Liver (tissue), 8 donors: ENCODE measurements at regions not wholly inside any gene's neighbourhood (a gene's known extent, or its start where the extent isn't known, plus 50 kb on each side); places are given as distances from the start of the nearest gene placed in this dataset.

Experiments used
- DNase-seq: peaks from one replicate; pipeline ENCODE4 v3.0.0-alpha.2; 2017; ENCODE audit warnings: low spot score
- H3K27ac ChIP-seq, 2 donors: one replicate each; pipeline ENCODE4 v1.7.0; 2013; ENCODE audit warnings: inconsistent platforms in 2 of 2, low read length in 2 of 2, control low read depth in 1 of 2, low read depth in 1 of 2, mild to moderate bottlenecking in 1 of 2
- H3K27me3 ChIP-seq, 4 donors: one replicate each; pipeline versions ENCODE4 v1.6.1 to v1.7.0; 2013; ENCODE audit warnings: low read length in 3 of 4, inconsistent platforms in 1 of 4, mild to moderate bottlenecking in 1 of 4, moderate library complexity in 1 of 4; ENCODE audit not compliant: control insufficient read depth in 4 of 4, insufficient read depth in 4 of 4
- H3K36me3 ChIP-seq, 4 donors: one replicate each; pipeline versions ENCODE4 v1.6.1 to v1.7.0; 2013; ENCODE audit warnings: low read length in 3 of 4, mild to moderate bottlenecking in 3 of 4, low read depth in 1 of 4, moderate library complexity in 1 of 4; ENCODE audit not compliant: control insufficient read depth in 4 of 4, insufficient read depth in 3 of 4
- H3K4me1 ChIP-seq, 4 donors: one replicate each; pipeline versions ENCODE4 v1.6.1 to v1.7.0; 2013; ENCODE audit warnings: low read length in 3 of 4, mild to moderate bottlenecking in 3 of 4, moderate library complexity in 1 of 4; ENCODE audit not compliant: control insufficient read depth in 4 of 4, insufficient read depth in 4 of 4
- H3K4me3 ChIP-seq, 3 donors: one replicate each; pipeline versions ENCODE4 v1.6.1 to v1.7.0; 2013; ENCODE audit warnings: low read length in 3 of 3, control low read depth in 1 of 3, low read depth in 1 of 3, mild to moderate bottlenecking in 1 of 3
- H3K9ac ChIP-seq, 2 donors: one replicate each; pipeline ENCODE4 v1.7.0; 2013; ENCODE audit warnings: low read length in 2 of 2, mild to moderate bottlenecking in 2 of 2, moderate library complexity in 2 of 2, control low read depth in 1 of 2, low read depth in 1 of 2
- H3K9me3 ChIP-seq, 4 donors: one replicate each; pipeline versions ENCODE4 v1.6.1 to v1.7.0; 2013; ENCODE audit warnings: low read length in 3 of 4; ENCODE audit not compliant: control insufficient read depth in 4 of 4
- ATF3 ChIP-seq: IDR thresholded peaks from 2 replicates; pipeline ENCODE4 v1.6.1; 2016; ENCODE audit warnings: antibody characterized with exemption
- CTCF ChIP-seq: fragments of 150-350 bp; IDR thresholded peaks from 2 replicates; pipeline ENCODE4 v1.5.1; 2017; ENCODE audit warnings: improper control_type of control experiment, low read depth, low read length; ENCODE audit not compliant: missing input control
- EGR1 ChIP-seq, 2 donors: IDR thresholded peaks; 2 replicates each; pipeline ENCODE4 v1.6.1; 2016 to 2018; ENCODE audit warnings: antibody characterized with exemption in 2 of 2, low read depth in 2 of 2
- FOXA1 ChIP-seq: IDR thresholded peaks from 2 replicates; pipeline ENCODE4 v1.6.1; 2016; ENCODE audit warnings: antibody characterized with exemption
- FOXA2 ChIP-seq: IDR thresholded peaks from 2 replicates; pipeline ENCODE4 v1.6.1; 2016; ENCODE audit warnings: antibody characterized with exemption
- GABPA ChIP-seq, 2 donors: IDR thresholded peaks in 1 of 2; conservative IDR thresholded peaks in 1 of 2; 2 replicates each; pipeline ENCODE4 v1.6.1; 2016; ENCODE audit warnings: antibody characterized with exemption in 2 of 2, mild to moderate bottlenecking in 1 of 2, moderate library complexity in 1 of 2
- HNF4A ChIP-seq, 2 donors: conservative IDR thresholded peaks; 2 replicates each; pipeline ENCODE4 v1.6.1; 2016; ENCODE audit warnings: antibody characterized with exemption in 2 of 2, mild to moderate bottlenecking in 2 of 2
- HNF4G ChIP-seq: IDR thresholded peaks from 2 replicates; pipeline ENCODE4 v1.6.1; 2016; ENCODE audit warnings: antibody characterized with exemption
- JUND ChIP-seq, 2 donors: IDR thresholded peaks; 2 replicates each; pipeline ENCODE4 v1.6.1; 2016; ENCODE audit warnings: antibody characterized with exemption in 2 of 2
- MAX ChIP-seq: IDR thresholded peaks from 2 replicates; pipeline ENCODE4 v1.6.1; 2016; ENCODE audit warnings: antibody characterized with exemption
- NR2F2 ChIP-seq: IDR thresholded peaks from 2 replicates; pipeline ENCODE4 v1.6.1; 2016; ENCODE audit warnings: antibody characterized with exemption
- RAD21 ChIP-seq, 2 donors: IDR thresholded peaks; 2 replicates each; pipeline ENCODE4 v1.6.1; 2016; ENCODE audit warnings: antibody characterized with exemption in 2 of 2, mild to moderate bottlenecking in 2 of 2
- REST ChIP-seq: IDR thresholded peaks from 2 replicates; pipeline ENCODE4 v1.6.1; 2016; ENCODE audit warnings: antibody characterized with exemption, mild to moderate bottlenecking
- RXRA ChIP-seq, 2 donors: IDR thresholded peaks; 2 replicates each; pipeline ENCODE4 v1.6.1; 2017 to 2018; ENCODE audit warnings: antibody characterized with exemption in 2 of 2, mild to moderate bottlenecking in 1 of 2
- SP1 ChIP-seq: IDR thresholded peaks from 2 replicates; pipeline ENCODE4 v1.6.1; 2018; ENCODE audit warnings: antibody characterized with exemption, mild to moderate bottlenecking
- TAF1 ChIP-seq: conservative IDR thresholded peaks from 2 replicates; pipeline ENCODE4 v1.6.1; 2016; ENCODE audit warnings: antibody characterized with exemption, mild to moderate bottlenecking
- YY1 ChIP-seq: IDR thresholded peaks from 2 replicates; pipeline ENCODE4 v1.6.1; 2016; ENCODE audit warnings: antibody characterized with exemption, mild to moderate bottlenecking
- ZBTB33 ChIP-seq: IDR thresholded peaks from 2 replicates; pipeline ENCODE4 v1.6.1; 2016; ENCODE audit warnings: antibody characterized with exemption
- WGBS: extraction: QIAGEN DNeasy Blood & Tissue Kit; methylation state at CpG from one replicate; pipeline ENCODE4 v1.1.7; 2013; 5-methylcytosine and 5-hydroxymethylcytosine counted together
- donor health status: healthy.
- donor health status: healthy.
- donor health status: healthy.
- donor health status: healthy.
- donor health status: healthy.

- Histone ChIP-seq H3K27me3 (no peaks in the 10 kb centered on the region), H3K4me3 (no peak overlapping the region), H3K27ac (no peak overlapping the region), H3K36me3 (no peaks in the 10 kb centered on the region), H3K9me3 (no peaks in the 10 kb centered on the region), H3K9ac (no peak overlapping the region), H3K4me1 (peaks cover 0 to 3% (median 0%) of the 10 kb centered on the region in 4 donors)
- TF ChIP-seq HNF4G = no peak
- TF ChIP-seq MAX = no peak
- TF ChIP-seq ATF3 = no peak
- no peak for TF ChIP-seq RXRA (IDR thresholded peaks at IDR 0.05)
- TF ChIP-seq YY1 = no peak
- no peak for TF ChIP-seq SP1
- TF ChIP-seq NR2F2 = no peak
- TF ChIP-seq REST = no peak
- TF ChIP-seq FOXA1 = no peak
- TF ChIP-seq GABPA (IDR thresholded peaks at IDR 0.05 in 1 of 2, conservative IDR thresholded peaks at IDR 0.05 in 1 of 2) = no peak
- no peak for TF ChIP-seq HNF4A (conservative IDR thresholded peaks at IDR 0.05)
- no peak for TF ChIP-seq ZBTB33
- no peak for TF ChIP-seq FOXA2
- TF ChIP-seq EGR1 (IDR thresholded peaks at IDR 0.05; ENCODE audit: low read depth in 2 of 2) = no peak
- no peak for TF ChIP-seq TAF1
- TF ChIP-seq JUND (IDR thresholded peaks at IDR 0.05) = no peak
- TF ChIP-seq RAD21 (IDR thresholded peaks at IDR 0.05) = no peak
- no peak for TF ChIP-seq CTCF
- 91% methylated on average over 5 of the region's 5 CpGs for WGBS
- no peak for DNase-seq
Observed at GRCh38 chr4:177528620-177529019, 86.4 kb upstream of the AGA start.

- WGBS = 92% methylated on average over 1 of the region's 1 CpG
- no peak overlapping the region for H3K4me3 ChIP-seq
- no peak for TF ChIP-seq HNF4A (conservative IDR thresholded peaks at IDR 0.05)
- TF ChIP-seq NR2F2 = no peak
- TF ChIP-seq REST = no peak
- no peak for TF ChIP-seq RXRA (IDR thresholded peaks at IDR 0.05)
- no peak for TF ChIP-seq EGR1 (IDR thresholded peaks at IDR 0.05; ENCODE audit: low read depth in 2 of 2)
- TF ChIP-seq TAF1 = no peak
Observed at GRCh38 chr4:177530561-177530960, 88.3 kb upstream of the AGA start.

More at GRCh38 chr4:177530561-177530960, 88.3 kb upstream of the AGA start:
- no peaks in the 10 kb centered on the region for H3K9me3 ChIP-seq
- no peak overlapping the region for H3K9ac ChIP-seq
- H3K27ac ChIP-seq = no peak overlapping the region
- no peaks in the 10 kb centered on the region for H3K36me3 ChIP-seq
- DNase-seq = no peak
- H3K27me3 ChIP-seq = no peaks in the 10 kb centered on the region
- H3K4me1 ChIP-seq = peaks cover 0 to 3% (median 0%) of the 10 kb centered on the region in 4 donors
